ENCODE measurements at regions not wholly inside any gene's neighbourhood (a gene's known extent, or its start where the extent isn't known, plus 50 kb on each side); places are given as distances from the start of the nearest gene placed in this dataset.

- TF ChIP-seq TP53 (CRISPR knock-in tag; IDR thresholded peaks at IDR 0.05) (no peak), POLR2A (IDR thresholded peaks at IDR 0.05; ENCODE audit: low read length) (no peak), CTCF (IDR thresholded peaks at IDR 0.05) (no peak), CHD2 (IDR thresholded peaks at IDR 0.05; ENCODE audit: low read length, partially characterized antibody) (no peak), NR3C1 (IDR thresholded peaks at IDR 0.05) (no peak)
Measured at GRCh38 chr11:25423436-25424199, 908.3 kb upstream of the ANO3 start.

Measured in A549 (cell line).